PFSK-1 (cell line): ENCODE measurements at regions not wholly inside any gene's neighbourhood (a gene's known extent, or its start where the extent isn't known, plus 50 kb on each side); places are given as distances from the start of the nearest gene placed in this dataset.

Source experiments
- FOXP2 ChIP-seq: optimal IDR thresholded peaks from 2 replicates; pipeline ENCODE3; 2011; ENCODE audit warnings: borderline replicate concordance, control low read depth, inconsistent platforms; ENCODE audit not compliant: insufficient read depth; ENCODE audit errors: extremely low read length, extremely low read depth
- POLR2AphosphoS5 ChIP-seq: IDR thresholded peaks from 2 replicates; pipeline ENCODE4 v1.6.1; 2012; ENCODE audit warnings: low read depth, mild to moderate bottlenecking, control low read depth, low read length, moderate library complexity
- REST ChIP-seq, 2 experiments: IDR thresholded peaks; 2 replicates each; pipeline versions ENCODE4 v1.6.1 to v1.8.0; 2011 to 2012; ENCODE audit warnings: low read depth in 2 of 2, low read length in 2 of 2, control low read depth in 1 of 2, inconsistent platforms in 1 of 2, mild to moderate bottlenecking in 1 of 2, moderate library complexity in 1 of 2; ENCODE audit not compliant: insufficient read depth in 1 of 2
- SIN3A ChIP-seq: IDR thresholded peaks from 2 replicates; pipeline ENCODE4 v1.6.1; 2012; ENCODE audit warnings: mild to moderate bottlenecking, low read length, moderate library complexity, borderline replicate concordance; ENCODE audit not compliant: insufficient read depth
- TAF1 ChIP-seq: IDR thresholded peaks from 2 replicates; pipeline ENCODE4 v1.6.1; 2012; ENCODE audit warnings: low read length, control low read depth, borderline replicate concordance; ENCODE audit not compliant: insufficient read depth

- TF ChIP-seq REST (IDR thresholded peaks at IDR 0.05; ENCODE audit: insufficient read depth in 1 of 2, low read depth in 2 of 2, low read length in 2 of 2) = no peak
- no peak for TF ChIP-seq TAF1
- TF ChIP-seq SIN3A = no peak
- TF ChIP-seq POLR2AphosphoS5 = no peak
- no peak for TF ChIP-seq FOXP2
These were observed 414.8 kb upstream of the C2CD4B start for GRCh38 chr15:62579842-62580241.

DNA sequence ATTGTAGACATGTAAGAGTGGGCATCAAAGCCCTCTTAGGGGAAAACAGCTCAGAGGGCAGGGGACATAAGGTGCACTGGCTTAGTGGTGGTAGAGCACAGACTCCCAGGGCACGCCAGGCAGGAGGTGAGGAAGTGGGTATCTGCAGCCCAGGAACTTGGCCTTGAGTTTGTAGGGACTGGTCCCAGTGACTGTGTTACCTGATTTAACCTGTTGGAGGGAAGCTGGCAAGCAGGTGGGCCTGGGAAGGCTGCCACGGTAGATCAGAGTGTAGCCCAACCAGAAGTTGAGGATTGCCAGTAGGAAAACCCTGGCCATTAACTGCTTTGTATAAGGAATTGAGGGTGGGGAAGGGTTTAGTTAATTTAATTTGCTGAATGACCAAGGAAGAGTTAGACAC is 417.5 kb upstream of the C2CD4B start:
- TF ChIP-seq SIN3A (no peak), FOXP2 (no peak), TAF1 (no peak), POLR2AphosphoS5 (no peak), REST (IDR thresholded peaks at IDR 0.05; ENCODE audit: insufficient read depth in 1 of 2, low read depth in 2 of 2, low read length in 2 of 2) (no peak)

DNA sequence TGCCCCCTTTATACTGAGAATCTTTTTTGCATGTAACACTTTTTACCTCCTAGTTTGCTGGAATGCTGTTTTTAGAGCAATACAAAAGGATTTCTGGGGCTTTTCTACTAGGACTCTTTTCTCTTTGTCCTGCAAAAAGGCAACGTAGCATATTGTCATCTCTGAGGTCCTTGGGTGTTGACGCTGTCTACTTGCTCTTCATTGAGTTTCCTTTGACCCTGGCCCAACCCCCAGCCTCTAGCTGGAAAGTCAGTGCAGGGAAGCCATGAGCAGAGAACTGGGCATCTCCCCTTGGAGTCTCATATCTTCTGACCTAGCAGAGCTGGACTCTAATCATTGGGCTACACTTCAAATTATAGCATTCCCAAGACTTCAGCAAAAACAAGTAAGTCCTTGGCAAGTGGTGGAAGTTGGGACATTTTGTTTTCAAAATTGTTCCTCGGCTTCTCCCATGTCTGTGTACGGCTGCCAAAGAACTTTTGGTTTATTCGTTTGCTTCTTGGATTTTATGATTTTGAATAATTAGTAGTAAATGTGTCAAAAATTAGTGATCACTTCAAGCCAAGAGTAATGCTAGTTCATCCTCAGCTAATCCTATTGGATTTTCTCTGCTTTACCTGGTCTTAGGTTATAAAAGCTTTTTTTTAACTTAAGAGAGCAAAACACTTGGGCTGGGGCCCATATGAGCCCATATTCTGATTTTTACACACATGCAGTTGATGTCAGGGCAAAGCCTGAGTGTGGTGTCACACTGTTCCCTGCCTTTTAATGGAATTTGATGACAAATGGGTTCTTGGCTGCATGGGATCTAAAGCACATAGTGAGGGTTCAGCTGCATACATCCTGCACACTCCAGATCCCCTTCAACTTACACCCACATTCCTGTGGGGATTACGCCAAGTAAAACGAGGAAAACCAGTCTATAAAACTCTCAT is 419.5 kb upstream of the C2CD4B start:
- TF ChIP-seq SIN3A = no peak
- no peak for TF ChIP-seq REST (IDR thresholded peaks at IDR 0.05; ENCODE audit: insufficient read depth in 1 of 2, low read depth in 2 of 2, low read length in 2 of 2)
- TF ChIP-seq POLR2AphosphoS5 = no peak
- no peak for TF ChIP-seq FOXP2
- TF ChIP-seq TAF1 = no peak

DNA sequence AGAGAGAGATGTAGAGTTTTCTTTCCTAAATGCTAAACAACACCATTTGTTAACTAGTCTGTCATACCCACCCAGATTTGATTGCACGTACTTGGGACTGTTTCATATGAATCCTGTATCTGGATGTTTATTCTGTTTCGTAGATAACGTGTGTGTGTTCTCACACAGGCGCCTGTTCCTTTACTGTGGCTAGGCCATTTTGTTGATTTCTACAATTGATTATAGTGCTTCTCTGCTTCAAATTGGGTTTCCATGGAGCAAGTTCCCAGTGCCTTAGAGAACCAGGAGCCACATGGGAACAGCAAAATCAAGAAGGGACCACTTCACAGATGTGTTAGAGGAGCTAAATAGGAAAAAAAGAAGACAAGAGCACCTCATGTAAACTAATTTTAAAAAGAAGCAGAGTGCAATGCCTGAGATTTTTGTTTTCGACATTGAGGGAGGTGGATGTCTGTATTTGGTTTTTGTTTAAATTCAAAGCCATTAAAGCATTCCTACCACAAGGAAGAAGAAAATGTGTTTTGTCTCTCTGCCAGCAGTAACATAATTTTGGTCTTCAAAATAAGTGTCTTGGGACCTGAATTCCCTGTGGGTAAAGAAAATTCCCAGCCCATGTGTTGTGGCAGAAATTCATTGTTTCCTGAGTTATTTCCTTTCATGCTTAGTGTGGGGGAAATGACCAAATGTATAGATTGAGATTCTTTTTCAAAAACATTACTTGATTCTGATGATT is 424.0 kb upstream of the C2CD4B start:
- TF ChIP-seq REST (IDR thresholded peaks at IDR 0.05; ENCODE audit: insufficient read depth in 1 of 2, low read depth in 2 of 2, low read length in 2 of 2) (no peak), POLR2AphosphoS5 (no peak), TAF1 (no peak), FOXP2 (no peak), SIN3A (no peak)
